Activated CD4-positive, alpha-beta T cell treated with anti-CD3 and anti-CD28 coated beads for 1 hour (primary cell): ENCODE measurements at regions not wholly inside any gene's neighbourhood (a gene's known extent, or its start where the extent isn't known, plus 50 kb on each side); places are given as distances from the start of the nearest gene placed in this dataset.

Source experiments
- DNase-seq: peaks from one replicate; pipeline ENCODE4 v3.0.0-alpha.2; 2020

DNA sequence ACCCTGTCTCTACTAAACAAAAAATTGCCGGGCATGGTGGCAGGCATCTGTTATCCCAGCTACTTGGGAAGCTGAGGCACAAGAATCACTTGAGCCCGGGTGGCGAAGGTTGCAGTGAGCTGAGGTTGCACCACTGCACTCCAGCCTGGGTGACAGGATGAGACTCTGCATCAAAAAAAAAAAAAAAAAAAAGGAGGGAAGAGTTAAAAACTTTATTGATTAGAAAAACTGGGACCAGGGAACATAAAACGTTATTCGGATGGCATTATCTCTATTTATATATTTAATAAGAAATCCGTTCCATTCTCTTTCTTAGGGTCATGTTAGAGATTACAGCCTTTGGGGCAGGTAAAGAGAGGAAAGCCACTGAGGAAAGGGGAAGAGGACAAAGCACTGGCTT is 197.5 kb downstream of the BCR start:
- no peak for DNase-seq

DNA sequence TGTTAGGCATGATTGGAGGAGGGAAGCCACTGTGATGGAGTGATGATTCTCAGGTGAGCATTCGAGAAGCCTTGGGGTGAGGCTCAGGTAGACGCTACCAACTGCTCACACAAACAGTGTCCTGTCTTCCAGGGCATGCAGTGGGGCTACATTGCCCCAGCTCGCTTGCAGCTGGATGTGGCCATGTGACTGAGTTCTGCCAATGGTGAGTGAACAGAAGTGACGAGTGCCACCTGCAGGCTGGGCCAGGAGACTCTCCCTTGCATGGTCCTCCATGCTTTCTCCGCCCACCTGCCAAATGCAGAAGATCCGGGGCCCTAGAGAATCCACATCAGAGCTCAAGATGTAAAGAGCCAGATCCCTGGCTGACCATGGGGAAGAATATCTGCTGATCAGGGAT is 195.9 kb downstream of the BCR start:
- no peak for DNase-seq

DNA sequence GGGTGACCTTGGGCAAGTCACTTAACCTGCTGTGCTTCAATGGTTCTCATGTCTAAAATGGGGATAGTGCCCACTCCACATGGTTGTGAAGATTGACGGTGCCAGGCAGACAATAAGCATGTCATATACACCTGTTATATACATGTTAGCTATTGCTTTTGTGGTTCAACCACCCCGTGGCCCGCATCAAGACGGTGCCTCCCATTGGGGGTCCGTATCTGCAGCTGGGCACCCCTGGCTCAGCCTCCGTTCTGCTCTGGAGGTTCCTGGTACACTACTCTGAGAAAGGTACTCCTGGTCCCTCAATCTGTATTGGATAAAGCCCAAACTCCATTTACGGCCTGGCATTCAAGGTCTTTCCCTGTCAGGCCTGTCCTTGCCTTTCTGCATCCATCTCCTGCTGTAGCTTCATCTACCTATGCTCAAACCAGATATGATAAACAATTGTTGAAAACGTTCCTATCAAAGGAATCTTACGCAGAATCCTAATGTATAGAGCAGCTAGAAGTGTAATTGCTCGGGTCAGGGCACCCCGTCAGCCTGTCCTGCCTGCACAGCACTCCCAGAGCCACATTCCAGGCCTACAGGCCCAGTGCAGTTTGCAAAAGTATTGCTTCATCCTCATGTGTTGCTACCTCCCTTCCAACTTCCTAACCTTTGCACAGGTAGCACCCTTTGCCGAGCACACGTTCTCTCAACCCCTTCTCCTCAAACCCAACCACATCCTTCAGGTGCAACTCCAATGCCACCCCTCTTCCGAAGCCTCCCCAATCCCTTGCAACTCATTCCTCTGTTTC is 194.9 kb downstream of the BCR start:
- no peak for DNase-seq

DNA sequence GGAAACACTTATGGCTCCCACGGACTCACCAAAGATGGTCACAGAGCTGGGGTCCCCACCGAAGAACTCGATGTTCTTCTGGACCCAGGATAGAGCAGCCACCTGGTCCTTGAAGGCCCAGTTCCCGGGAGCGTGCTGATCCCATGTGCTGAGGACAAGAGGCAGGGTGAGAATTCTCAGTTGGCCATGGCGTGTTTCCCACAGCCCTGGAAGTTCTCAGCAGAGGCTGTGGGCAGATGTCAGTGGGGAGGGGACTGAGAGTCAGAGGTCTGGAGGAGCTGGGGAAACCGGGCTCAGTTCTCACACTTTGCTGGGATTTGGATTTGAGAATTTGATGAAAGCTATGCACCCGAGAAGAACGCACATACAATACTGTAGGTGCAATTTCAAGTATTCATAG is 193.3 kb downstream of the BCR start:
- no peak for DNase-seq

DNA sequence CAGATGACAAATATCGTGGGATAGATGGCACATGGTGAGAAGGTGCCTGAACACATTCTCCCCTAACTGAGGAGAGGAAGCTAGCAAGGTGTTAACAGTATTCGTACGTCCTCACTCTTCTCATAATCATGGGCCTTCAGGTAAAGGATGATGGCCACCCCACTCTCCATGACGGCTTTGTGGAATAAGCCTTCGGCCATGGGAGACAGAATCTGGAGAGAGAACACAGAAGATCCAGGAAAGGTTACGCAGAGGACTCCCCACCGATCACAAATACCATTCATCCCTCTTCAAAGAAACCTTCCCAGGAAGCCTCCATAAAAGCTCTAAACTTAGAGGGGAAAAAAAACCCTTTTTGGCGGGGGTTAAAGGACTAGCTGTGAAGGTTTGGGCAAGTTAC is 189.9 kb downstream of the BCR start:
- no peak for DNase-seq

DNA sequence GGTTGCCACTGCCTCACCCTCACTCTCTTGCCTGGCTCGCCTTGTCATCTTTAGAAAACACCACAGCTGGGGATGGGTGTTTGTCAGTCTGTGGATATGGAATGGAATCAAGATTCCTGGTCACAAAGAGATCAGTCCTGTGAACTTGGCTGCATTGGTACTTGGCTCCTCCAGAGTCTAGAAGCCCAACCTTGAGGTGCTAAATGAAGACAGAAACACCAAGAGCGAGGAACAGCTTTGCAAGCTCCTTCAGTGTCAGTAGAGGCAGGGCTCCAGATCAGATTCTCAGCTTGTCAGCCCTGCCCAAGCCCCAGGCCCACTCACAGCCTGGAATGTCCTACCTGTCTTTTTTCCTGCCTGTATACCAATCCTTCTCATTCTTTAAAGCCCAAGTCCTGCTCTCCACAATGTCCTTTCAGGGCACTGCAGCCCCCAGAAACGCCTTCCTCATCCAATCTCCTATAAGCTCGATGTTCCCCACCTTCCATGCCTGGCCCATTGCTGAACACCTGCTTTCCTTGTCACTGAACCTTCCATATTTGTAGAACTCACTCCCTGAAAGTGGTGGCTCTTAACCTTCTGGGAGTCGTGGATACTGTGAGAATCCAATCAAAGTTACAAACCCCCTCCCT is 188.9 kb downstream of the BCR start:
- DNase-seq: no peak
